ENCODE measurements at regions not wholly inside any gene's neighbourhood (a gene's known extent, or its start where the extent isn't known, plus 50 kb on each side); places are given as distances from the start of the nearest gene placed in this dataset.

GRCh38 chr3:180185650-180186049 is 148.9 kb upstream of the PEX5L start:
- DNase-seq: no peak

GRCh38 chr3:180188512-180189309 is 152.0 kb upstream of the PEX5L start:
- DNase-seq: no peak

GRCh38 chr3:180189310-180189648 is 152.5 kb upstream of the PEX5L start:
- no peak for DNase-seq

GRCh38 chr3:180196658-180197057 is 159.9 kb upstream of the PEX5L start:
- no peak for DNase-seq

GRCh38 chr3:180199417-180199995 is 162.8 kb upstream of the PEX5L start:
- DNase-seq: no peak

- no peak for DNase-seq
These were observed 179.1 kb upstream of the PEX5L start for GRCh38 chr3:180215866-180216265.

GRCh38 chr3:180223268-180223667 is 186.5 kb upstream of the PEX5L start:
- no peak for DNase-seq

- DNase-seq: no peak
These were observed 192.4 kb upstream of the PEX5L start for GRCh38 chr3:180229113-180229512.

GRCh38 chr3:180239939-180240338 is 203.2 kb upstream of the PEX5L start:
- no peak for DNase-seq

- DNase-seq: no peak
These were observed 210.0 kb upstream of the PEX5L start for GRCh38 chr3:180246688-180247195.

GRCh38 chr3:180250172-180250571 is 213.4 kb upstream of the PEX5L start:
- peak in 1 of 3 donors; percentile 5 for DNase-seq

GRCh38 chr3:180252683-180253082 is 215.9 kb upstream of the PEX5L start:
- DNase-seq: no peak

GRCh38 chr3:180253283-180253682 is 216.5 kb upstream of the PEX5L start:
- no peak for DNase-seq

- no peak for DNase-seq
These were observed 227.7 kb upstream of the PEX5L start for GRCh38 chr3:180264479-180264878.

GRCh38 chr3:180265551-180265950 is 228.8 kb upstream of the PEX5L start:
- peak in 2 of 3 donors; percentile 3 to 20 for DNase-seq

- DNase-seq: no peak
These were observed 230.6 kb upstream of the PEX5L start for GRCh38 chr3:180267202-180267843.

GRCh38 chr3:180274536-180274935 is 237.8 kb upstream of the PEX5L start:
- no peak for DNase-seq

GRCh38 chr3:180275176-180275575 is 238.4 kb upstream of the PEX5L start:
- no peak for DNase-seq

- peak in 2 of 3 donors; percentile 4 to 22 for DNase-seq
These were observed 240.3 kb upstream of the PEX5L start for GRCh38 chr3:180277041-180277440.

GRCh38 chr3:180278583-180279188 is 241.9 kb upstream of the PEX5L start:
- no peak for DNase-seq

GRCh38 chr3:180280555-180280954 is 243.8 kb upstream of the PEX5L start:
- peak in 1 of 3 donors; percentile 4 for DNase-seq

- no peak for DNase-seq
These were observed 245.6 kb upstream of the PEX5L start for GRCh38 chr3:180282386-180282785.

GRCh38 chr3:180283251-180283650 is 246.5 kb upstream of the PEX5L start:
- no peak for DNase-seq

Data from muscle of back (tissue), 3 donors.